HEK293 (cell line): ENCODE measurements at regions not wholly inside any gene's neighbourhood (a gene's known extent, or its start where the extent isn't known, plus 50 kb on each side); places are given as distances from the start of the nearest gene placed in this dataset.

Source experiments
- PBX3 ChIP-seq: sonication (generic); formaldehyde crosslinking; IDR thresholded peaks from 2 replicates; pipeline ENCODE4 v1.8.1; 2022; ENCODE audit warnings: mild to moderate bottlenecking, moderate library complexity, missing genetic modification reagents
- ZIC2 ChIP-seq: fragments of 450-650 bp; formaldehyde crosslinking; IDR thresholded peaks from 2 replicates; pipeline ENCODE4 v1.5.1; 2016; ENCODE audit warnings: missing biosample characterization, missing genetic modification characterization
- TF ChIP-seq, protein P1 (sequence below): fragments of 450-650 bp; formaldehyde crosslinking; IDR thresholded peaks from 2 replicates; pipeline ENCODE4 v1.5.1; 2016; ENCODE audit warnings: missing biosample characterization, missing genetic modification characterization
- TF ChIP-seq, protein P2 (sequence below): fragments of 450-650 bp; formaldehyde crosslinking; IDR thresholded peaks from 2 replicates; pipeline ENCODE4 v1.5.1; 2016; ENCODE audit warnings: missing biosample characterization, missing genetic modification characterization

- TF ChIP-seq ZIC2 (tag by site-specific recombination) (no peak), PBX3 (no peak)
- TF ChIP-seq, protein P1, sequence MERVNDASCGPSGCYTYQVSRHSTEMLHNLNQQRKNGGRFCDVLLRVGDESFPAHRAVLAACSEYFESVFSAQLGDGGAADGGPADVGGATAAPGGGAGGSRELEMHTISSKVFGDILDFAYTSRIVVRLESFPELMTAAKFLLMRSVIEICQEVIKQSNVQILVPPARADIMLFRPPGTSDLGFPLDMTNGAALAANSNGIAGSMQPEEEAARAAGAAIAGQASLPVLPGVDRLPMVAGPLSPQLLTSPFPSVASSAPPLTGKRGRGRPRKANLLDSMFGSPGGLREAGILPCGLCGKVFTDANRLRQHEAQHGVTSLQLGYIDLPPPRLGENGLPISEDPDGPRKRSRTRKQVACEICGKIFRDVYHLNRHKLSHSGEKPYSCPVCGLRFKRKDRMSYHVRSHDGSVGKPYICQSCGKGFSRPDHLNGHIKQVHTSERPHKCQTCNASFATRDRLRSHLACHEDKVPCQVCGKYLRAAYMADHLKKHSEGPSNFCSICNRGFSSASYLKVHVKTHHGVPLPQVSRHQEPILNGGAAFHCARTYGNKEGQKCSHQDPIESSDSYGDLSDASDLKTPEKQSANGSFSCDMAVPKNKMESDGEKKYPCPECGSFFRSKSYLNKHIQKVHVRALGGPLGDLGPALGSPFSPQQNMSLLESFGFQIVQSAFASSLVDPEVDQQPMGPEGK, result no peak
- TF ChIP-seq, protein P2, sequence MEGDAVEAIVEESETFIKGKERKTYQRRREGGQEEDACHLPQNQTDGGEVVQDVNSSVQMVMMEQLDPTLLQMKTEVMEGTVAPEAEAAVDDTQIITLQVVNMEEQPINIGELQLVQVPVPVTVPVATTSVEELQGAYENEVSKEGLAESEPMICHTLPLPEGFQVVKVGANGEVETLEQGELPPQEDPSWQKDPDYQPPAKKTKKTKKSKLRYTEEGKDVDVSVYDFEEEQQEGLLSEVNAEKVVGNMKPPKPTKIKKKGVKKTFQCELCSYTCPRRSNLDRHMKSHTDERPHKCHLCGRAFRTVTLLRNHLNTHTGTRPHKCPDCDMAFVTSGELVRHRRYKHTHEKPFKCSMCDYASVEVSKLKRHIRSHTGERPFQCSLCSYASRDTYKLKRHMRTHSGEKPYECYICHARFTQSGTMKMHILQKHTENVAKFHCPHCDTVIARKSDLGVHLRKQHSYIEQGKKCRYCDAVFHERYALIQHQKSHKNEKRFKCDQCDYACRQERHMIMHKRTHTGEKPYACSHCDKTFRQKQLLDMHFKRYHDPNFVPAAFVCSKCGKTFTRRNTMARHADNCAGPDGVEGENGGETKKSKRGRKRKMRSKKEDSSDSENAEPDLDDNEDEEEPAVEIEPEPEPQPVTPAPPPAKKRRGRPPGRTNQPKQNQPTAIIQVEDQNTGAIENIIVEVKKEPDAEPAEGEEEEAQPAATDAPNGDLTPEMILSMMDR (tag by site-specific recombination), result no peak
Observed at GRCh38 chr6:169923468-169924464, 172.3 kb downstream of the ERMARD start.
